ENCODE measurements at regions not wholly inside any gene's neighbourhood (a gene's known extent, or its start where the extent isn't known, plus 50 kb on each side); places are given as distances from the start of the nearest gene placed in this dataset.

DNA sequence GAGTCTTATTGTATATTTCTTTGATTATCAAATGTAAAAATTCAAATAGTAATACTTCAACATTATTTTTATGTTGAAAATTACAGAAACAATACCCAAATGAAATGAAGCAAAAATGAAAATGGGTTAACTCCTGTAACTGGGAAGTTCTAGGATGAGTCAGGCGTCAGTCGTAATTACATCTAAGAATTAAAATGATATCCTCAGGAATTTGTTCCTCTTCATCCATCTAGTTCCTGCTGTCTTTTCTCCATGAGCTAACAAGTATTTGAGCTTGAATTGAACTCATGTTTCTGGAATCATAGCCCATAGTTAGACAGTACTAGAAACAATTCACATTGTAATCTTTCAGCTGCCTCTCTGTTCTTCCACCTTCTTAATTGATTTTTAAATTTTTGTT lies 568.3 kb upstream of the TLE4 start:
- TF ChIP-seq, protein P1, sequence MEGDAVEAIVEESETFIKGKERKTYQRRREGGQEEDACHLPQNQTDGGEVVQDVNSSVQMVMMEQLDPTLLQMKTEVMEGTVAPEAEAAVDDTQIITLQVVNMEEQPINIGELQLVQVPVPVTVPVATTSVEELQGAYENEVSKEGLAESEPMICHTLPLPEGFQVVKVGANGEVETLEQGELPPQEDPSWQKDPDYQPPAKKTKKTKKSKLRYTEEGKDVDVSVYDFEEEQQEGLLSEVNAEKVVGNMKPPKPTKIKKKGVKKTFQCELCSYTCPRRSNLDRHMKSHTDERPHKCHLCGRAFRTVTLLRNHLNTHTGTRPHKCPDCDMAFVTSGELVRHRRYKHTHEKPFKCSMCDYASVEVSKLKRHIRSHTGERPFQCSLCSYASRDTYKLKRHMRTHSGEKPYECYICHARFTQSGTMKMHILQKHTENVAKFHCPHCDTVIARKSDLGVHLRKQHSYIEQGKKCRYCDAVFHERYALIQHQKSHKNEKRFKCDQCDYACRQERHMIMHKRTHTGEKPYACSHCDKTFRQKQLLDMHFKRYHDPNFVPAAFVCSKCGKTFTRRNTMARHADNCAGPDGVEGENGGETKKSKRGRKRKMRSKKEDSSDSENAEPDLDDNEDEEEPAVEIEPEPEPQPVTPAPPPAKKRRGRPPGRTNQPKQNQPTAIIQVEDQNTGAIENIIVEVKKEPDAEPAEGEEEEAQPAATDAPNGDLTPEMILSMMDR (IDR thresholded peaks at IDR 0.05; ENCODE audit: insufficient read depth, low read depth, low read length) = no peak
- no peak for TF ChIP-seq EZH2 (IDR thresholded peaks at IDR 0.05; ENCODE audit: insufficient read depth, low read length)

Measured in astrocyte (in vitro differentiated cells and primary cell).